K562 (cell line): ENCODE measurements at regions not wholly inside any gene's neighbourhood (a gene's known extent, or its start where the extent isn't known, plus 50 kb on each side); places are given as distances from the start of the nearest gene placed in this dataset.

Source experiments
- ARID3B ChIP-seq: fragments of 250-450 bp; sonication (Bioruptor Pico); IDR thresholded peaks from 2 replicates; pipeline ENCODE4 v1.4.0; 2020; ENCODE audit warnings: borderline replicate concordance
- DNMT1 ChIP-seq: fragments of 450-650 bp; IDR thresholded peaks from 2 replicates; pipeline ENCODE4 v1.6.1; 2016; ENCODE audit warnings: antibody characterized with exemption, mild to moderate bottlenecking
- KLF6 ChIP-seq: fragments of 250-450 bp; sonication (Bioruptor Pico); IDR thresholded peaks from 2 replicates; pipeline ENCODE4 v1.4.0; 2020; ENCODE audit warnings: mild to moderate bottlenecking, moderate library complexity, borderline replicate concordance
- MLX ChIP-seq, 2 experiments: fragments of 450-650 bp in 1 of 2; sonication (generic) in 1 of 2; formaldehyde crosslinking; conservative IDR thresholded peaks; 2 replicates each; pipeline versions ENCODE4 v1.4.0 to v1.8.1; 2020 to 2022; ENCODE audit warnings: mild to moderate bottlenecking in 1 of 2, missing genetic modification reagents in 1 of 2
- RAD21 ChIP-seq, 2 experiments: fragments of 250-450 bp in 1 of 2; fragments of 450-650 bp in 1 of 2; sonication (Bioruptor Pico) in 1 of 2; formaldehyde crosslinking in 1 of 2; IDR thresholded peaks in 1 of 2; conservative IDR thresholded peaks in 1 of 2; 2 replicates each; pipeline versions ENCODE4 v1.4.0 to v1.8.0; 2020 to 2022; ENCODE audit warnings: mild to moderate bottlenecking in 2 of 2, moderate library complexity in 1 of 2
- SIN3A ChIP-seq, 2 experiments: fragments of 150-350 bp in 1 of 2; IDR thresholded peaks; 2 replicates each; pipeline ENCODE4 v1.6.1; 2011 to 2016; ENCODE audit warnings: borderline replicate concordance in 2 of 2, low read depth in 2 of 2, low read length in 2 of 2, mild to moderate bottlenecking in 2 of 2, moderate library complexity in 2 of 2; ENCODE audit not compliant: control insufficient read depth in 1 of 2
- SMC3 ChIP-seq: conservative IDR thresholded peaks from 2 replicates; pipeline ENCODE4 v1.6.1; 2011; ENCODE audit warnings: low read depth, low read length, improper control_type of control experiment; ENCODE audit not compliant: insufficient read depth
- STAG1 ChIP-seq: sonication (generic); formaldehyde crosslinking; IDR thresholded peaks from 2 replicates; pipeline ENCODE4 v1.5.0; 2020; ENCODE audit warnings: missing genetic modification reagents, borderline replicate concordance
- ZBTB40 ChIP-seq, 2 experiments: fragments of 450-650 bp in 1 of 2; sonication (generic) in 1 of 2; formaldehyde crosslinking in 1 of 2; IDR thresholded peaks; 2 replicates each; pipeline versions ENCODE4 v1.7.1 to v1.9.0; 2016 to 2022; ENCODE audit warnings: inconsistent platforms in 1 of 2, mild to moderate bottlenecking in 1 of 2, missing genetic modification reagents in 1 of 2
- TF ChIP-seq, protein P1 (sequence below): sonication (generic); formaldehyde crosslinking; IDR thresholded peaks from 2 replicates; pipeline ENCODE4 v1.8.0; 2023; ENCODE audit warnings: mild to moderate bottlenecking, missing genetic modification reagents
- TF ChIP-seq, protein P2 (sequence below): IDR thresholded peaks from 2 replicates; pipeline ENCODE4 v1.6.1; 2011; ENCODE audit warnings: borderline replicate concordance, low read depth, mild to moderate bottlenecking, moderate library complexity, low read length; ENCODE audit not compliant: insufficient read depth, poor library complexity, severe bottlenecking

DNA sequence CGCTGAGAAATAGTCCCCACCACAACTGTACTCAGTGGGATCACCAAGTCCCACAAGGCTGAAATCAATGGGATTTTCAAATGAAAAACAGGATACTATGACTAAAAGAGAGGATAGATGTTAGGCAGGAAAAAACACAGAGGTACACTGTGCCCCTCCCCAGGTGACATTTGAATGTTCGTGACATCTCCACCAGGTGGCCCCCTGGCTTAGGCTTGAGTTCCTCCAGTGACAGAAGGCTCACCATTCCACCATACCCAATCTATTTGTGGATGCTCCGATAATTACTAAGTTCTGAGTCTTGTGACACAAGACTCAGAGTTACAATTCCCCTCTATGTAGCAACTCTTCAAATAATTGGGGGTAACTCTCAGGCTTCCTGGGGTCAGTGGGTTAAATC, 77.5 kb upstream of the KCNMA1 start (continued):
- TF ChIP-seq ZBTB40 (IDR thresholded peaks at IDR 0.05) = no peak
- TF ChIP-seq ZBTB40 (CRISPR knock-in tag; IDR thresholded peaks at IDR 0.05) = no peak
- TF ChIP-seq ARID3B (CRISPR knock-in tag) = no peak
- TF ChIP-seq RAD21 (CRISPR knock-in tag; conservative IDR thresholded peaks at IDR 0.05 in 1 of 2, IDR thresholded peaks at IDR 0.05 in 1 of 2) = peak; percentile 58 to 83
- TF ChIP-seq DNMT1 = no peak
- TF ChIP-seq, protein P1, sequence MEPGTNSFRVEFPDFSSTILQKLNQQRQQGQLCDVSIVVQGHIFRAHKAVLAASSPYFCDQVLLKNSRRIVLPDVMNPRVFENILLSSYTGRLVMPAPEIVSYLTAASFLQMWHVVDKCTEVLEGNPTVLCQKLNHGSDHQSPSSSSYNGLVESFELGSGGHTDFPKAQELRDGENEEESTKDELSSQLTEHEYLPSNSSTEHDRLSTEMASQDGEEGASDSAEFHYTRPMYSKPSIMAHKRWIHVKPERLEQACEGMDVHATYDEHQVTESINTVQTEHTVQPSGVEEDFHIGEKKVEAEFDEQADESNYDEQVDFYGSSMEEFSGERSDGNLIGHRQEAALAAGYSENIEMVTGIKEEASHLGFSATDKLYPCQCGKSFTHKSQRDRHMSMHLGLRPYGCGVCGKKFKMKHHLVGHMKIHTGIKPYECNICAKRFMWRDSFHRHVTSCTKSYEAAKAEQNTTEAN = no peak
- peak; percentile 49 for TF ChIP-seq SMC3
- TF ChIP-seq, protein P2, sequence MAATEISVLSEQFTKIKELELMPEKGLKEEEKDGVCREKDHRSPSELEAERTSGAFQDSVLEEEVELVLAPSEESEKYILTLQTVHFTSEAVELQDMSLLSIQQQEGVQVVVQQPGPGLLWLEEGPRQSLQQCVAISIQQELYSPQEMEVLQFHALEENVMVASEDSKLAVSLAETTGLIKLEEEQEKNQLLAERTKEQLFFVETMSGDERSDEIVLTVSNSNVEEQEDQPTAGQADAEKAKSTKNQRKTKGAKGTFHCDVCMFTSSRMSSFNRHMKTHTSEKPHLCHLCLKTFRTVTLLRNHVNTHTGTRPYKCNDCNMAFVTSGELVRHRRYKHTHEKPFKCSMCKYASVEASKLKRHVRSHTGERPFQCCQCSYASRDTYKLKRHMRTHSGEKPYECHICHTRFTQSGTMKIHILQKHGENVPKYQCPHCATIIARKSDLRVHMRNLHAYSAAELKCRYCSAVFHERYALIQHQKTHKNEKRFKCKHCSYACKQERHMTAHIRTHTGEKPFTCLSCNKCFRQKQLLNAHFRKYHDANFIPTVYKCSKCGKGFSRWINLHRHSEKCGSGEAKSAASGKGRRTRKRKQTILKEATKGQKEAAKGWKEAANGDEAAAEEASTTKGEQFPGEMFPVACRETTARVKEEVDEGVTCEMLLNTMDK = peak; percentile 33
- no peak for TF ChIP-seq KLF6 (CRISPR knock-in tag)
- no peak for TF ChIP-seq SIN3A (IDR thresholded peaks at IDR 0.05; ENCODE audit: borderline replicate concordance in 2 of 2, control insufficient read depth in 1 of 2, low read depth in 2 of 2, low read length in 2 of 2)
- peak; percentile 61; the same call in 1 of the 2 replicates for TF ChIP-seq STAG1
- TF ChIP-seq MLX (CRISPR knock-in tag; conservative IDR thresholded peaks at IDR 0.05) = no peak
